Spleen (tissue), 11 donors: ENCODE measurements at regions not wholly inside any gene's neighbourhood (a gene's known extent, or its start where the extent isn't known, plus 50 kb on each side); places are given as distances from the start of the nearest gene placed in this dataset.

ENCODE experiments used
- DNase-seq: peaks from one replicate; pipeline ENCODE4 v3.0.0-alpha.2; 2020
- H3K27ac ChIP-seq, 8 donors: fragments of 200-600 bp; sonication (generic) in 7 of 8; 1 replicate in 4 of 8; 2 replicates in 4 of 8; pipeline versions ENCODE4 v1.5.0 to v1.8.0; 2016 to 2021; ENCODE audit warnings: inconsistent platforms in 4 of 8, mild to moderate bottlenecking in 4 of 8, moderate library complexity in 1 of 8
- H3K27me3 ChIP-seq, 7 donors: fragments of 200-600 bp; sonication (generic) in 6 of 7; replicated peaks in 1 of 7; 1 replicate in 4 of 7; 2 replicates in 3 of 7; pipeline versions ENCODE4 v1.5.0 to v1.8.0; 2016 to 2021; ENCODE audit warnings: inconsistent platforms in 3 of 7, mild to moderate bottlenecking in 1 of 7
- H3K36me3 ChIP-seq, 6 donors: fragments of 200-600 bp; sonication (generic) in 5 of 6; 1 replicate in 4 of 6; 2 replicates in 2 of 6; pipeline versions ENCODE4 v1.5.0 to v1.8.0; 2016 to 2021; ENCODE audit warnings: inconsistent platforms in 2 of 6
- H3K4me1 ChIP-seq, 6 donors: fragments of 200-600 bp; sonication (generic) in 5 of 6; 1 replicate in 3 of 6; 2 replicates in 3 of 6; pipeline versions ENCODE4 v1.5.0 to v1.8.0; 2016 to 2021; ENCODE audit warnings: inconsistent platforms in 3 of 6
- H3K4me3 ChIP-seq, 8 donors: fragments of 200-600 bp; sonication (generic) in 7 of 8; 1 replicate in 4 of 8; 2 replicates in 4 of 8; pipeline versions ENCODE4 v1.5.0 to v1.8.0; 2016 to 2021; ENCODE audit warnings: inconsistent platforms in 4 of 8, mild to moderate bottlenecking in 4 of 8, moderate library complexity in 2 of 8
- H3K9me3 ChIP-seq, 8 donors: fragments of 200-600 bp; sonication (generic) in 7 of 8; 1 replicate in 4 of 8; 2 replicates in 4 of 8; pipeline versions ENCODE4 v1.5.0 to v1.8.0; 2016 to 2021; ENCODE audit warnings: inconsistent platforms in 4 of 8
- POLR2A ChIP-seq, 3 donors: fragments of 450-650 bp; IDR thresholded peaks; one replicate each; pipeline ENCODE4 v1.5.1; 2017; ENCODE audit warnings: antibody characterized with exemption in 3 of 3, mild to moderate bottlenecking in 1 of 3
- POLR2AphosphoS5 ChIP-seq, 3 donors: sonication (generic); formaldehyde crosslinking; IDR thresholded peaks; one replicate each; pipeline ENCODE4 v1.5.1; 2017; ENCODE audit warnings: antibody characterized with exemption in 3 of 3
- WGBS, 5 donors: extraction: QIAGEN DNeasy Blood & Tissue Kit in 3 of 5; methylation state at CpG; one replicate each; pipeline versions ENCODE4 v1.1.5 to v1.1.7; 2013 to 2018; 5-methylcytosine and 5-hydroxymethylcytosine counted together
- intact Hi-C: fragments of 100-400 bp; cut with DNase I; formaldehyde crosslinking; loops from one replicate; pipeline ENCODE4 v1.15.0; 2023; ENCODE audit warnings: low total_unique reads
- TF ChIP-seq, protein P1 (sequence below), 11 experiments: fragments of 200-600 bp in 7 of 11; fragments of 450-650 bp in 4 of 11; sonication (generic) in 4 of 11; IDR thresholded peaks in 8 of 11; conservative IDR thresholded peaks in 3 of 11; 1 replicate in 7 of 11; 2 replicates in 4 of 11; pipeline versions ENCODE4 v1.4.0 to v1.8.0; 2016 to 2021; ENCODE audit warnings: antibody characterized with exemption in 11 of 11, inconsistent platforms in 4 of 11, mild to moderate bottlenecking in 1 of 11
- donor health status: healthy with polysubstance abuse.
- donor health status: DM: no; HTN: no; CAD: no; lungs with moderate emphysema.
- donor health status: DM: no; HTN: no; CAD: no.
- donor health status: Bipolar disorder and iron deficiency.
- donor health status: healthy.
- donor health status: DM: no; HTN: no; CAD: no.
- donor health status: DM: yes; HTN: yes; CAD: no.

DNA sequence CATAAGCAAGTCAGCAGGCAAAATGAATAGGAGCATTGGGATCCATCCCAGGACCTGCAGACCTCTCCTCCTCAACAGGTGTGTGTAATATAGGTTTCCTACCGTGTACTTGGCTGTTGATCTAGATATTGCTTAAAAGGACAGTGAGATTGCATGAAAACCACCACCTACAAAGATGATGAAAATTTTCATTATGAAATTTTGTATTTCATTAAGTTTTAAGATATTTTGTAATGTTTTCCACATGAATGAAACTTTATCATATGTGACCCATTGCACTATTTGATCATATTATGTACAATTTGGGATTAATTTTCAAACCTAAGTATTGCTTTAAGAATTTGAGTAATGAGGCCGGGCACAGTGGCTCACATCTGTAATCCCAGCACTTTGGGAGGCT is 94.3 kb upstream of the TRPM1 start:
- Histone ChIP-seq H3K27me3 (no peaks in the 10 kb centered on the region), H3K9me3 (peaks cover 0 to 2% (median 0%) of the 10 kb centered on the region in 8 donors), H3K4me3 (no peak overlapping the region), H3K27ac (no peak overlapping the region), H3K36me3 (no peaks in the 10 kb centered on the region), H3K4me1 (peaks cover 0 to 25% (median 5%) of the 10 kb centered on the region in 6 donors)
- intact Hi-C loops: no loop called here
- TF ChIP-seq POLR2A (IDR thresholded peaks at IDR 0.05): no peak
- TF ChIP-seq, protein P1, sequence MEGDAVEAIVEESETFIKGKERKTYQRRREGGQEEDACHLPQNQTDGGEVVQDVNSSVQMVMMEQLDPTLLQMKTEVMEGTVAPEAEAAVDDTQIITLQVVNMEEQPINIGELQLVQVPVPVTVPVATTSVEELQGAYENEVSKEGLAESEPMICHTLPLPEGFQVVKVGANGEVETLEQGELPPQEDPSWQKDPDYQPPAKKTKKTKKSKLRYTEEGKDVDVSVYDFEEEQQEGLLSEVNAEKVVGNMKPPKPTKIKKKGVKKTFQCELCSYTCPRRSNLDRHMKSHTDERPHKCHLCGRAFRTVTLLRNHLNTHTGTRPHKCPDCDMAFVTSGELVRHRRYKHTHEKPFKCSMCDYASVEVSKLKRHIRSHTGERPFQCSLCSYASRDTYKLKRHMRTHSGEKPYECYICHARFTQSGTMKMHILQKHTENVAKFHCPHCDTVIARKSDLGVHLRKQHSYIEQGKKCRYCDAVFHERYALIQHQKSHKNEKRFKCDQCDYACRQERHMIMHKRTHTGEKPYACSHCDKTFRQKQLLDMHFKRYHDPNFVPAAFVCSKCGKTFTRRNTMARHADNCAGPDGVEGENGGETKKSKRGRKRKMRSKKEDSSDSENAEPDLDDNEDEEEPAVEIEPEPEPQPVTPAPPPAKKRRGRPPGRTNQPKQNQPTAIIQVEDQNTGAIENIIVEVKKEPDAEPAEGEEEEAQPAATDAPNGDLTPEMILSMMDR (IDR thresholded peaks at IDR 0.05 in 8 of 11, conservative IDR thresholded peaks at IDR 0.05 in 3 of 11): no peak
- no peak for TF ChIP-seq POLR2AphosphoS5 (IDR thresholded peaks at IDR 0.05)
- no peak for DNase-seq
- 51 to 79% (median 69%) methylated on average over 2 of the region's 2 CpGs for WGBS, 5 donors

DNA sequence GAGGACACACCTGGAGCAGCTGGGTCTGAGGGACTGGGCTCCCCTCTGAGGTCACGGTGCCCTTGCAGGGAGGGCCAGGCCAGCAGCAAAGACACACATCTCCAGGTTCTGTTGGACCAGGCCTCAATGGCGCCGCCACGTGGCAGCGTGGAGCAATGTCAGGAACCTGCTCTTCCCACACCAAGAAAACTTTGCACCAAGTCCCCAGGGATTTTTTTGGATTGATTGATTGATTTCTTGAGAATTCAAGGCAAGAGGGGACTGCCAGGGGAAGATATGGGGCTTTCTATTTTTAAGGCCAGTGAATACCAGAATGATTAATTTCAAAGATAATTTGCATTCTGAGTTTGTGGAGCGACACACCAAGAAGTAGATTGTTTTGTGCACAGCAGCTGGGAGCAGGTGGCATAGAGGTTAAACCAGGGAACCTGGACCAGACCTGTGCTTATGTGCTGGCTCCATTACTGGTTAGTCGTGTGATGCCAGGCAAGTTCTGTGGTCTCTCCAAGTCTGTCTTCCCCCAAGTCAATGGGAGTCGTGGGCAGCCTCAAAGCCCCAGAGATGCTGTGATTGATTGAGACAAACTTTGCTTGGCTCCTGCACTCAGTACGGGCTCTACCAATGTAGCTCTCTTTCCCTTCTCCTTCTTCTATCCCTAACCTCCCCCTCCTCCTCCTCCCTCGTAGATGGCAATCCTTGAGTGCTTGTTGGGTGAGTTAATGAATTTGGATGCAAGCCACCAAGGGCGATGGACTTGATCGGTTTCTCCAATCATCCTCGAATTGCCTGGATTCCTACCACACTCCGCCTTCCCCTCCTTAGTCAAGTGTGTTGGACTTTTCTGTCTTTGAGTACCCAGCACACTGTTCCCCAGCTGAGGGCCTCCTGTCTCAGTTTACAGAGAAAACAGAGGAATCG is 96.2 kb upstream of the TRPM1 start:
- H3K27ac ChIP-seq: no peak overlapping the region
- TF ChIP-seq, protein P1 (IDR thresholded peaks at IDR 0.05 in 8 of 11, conservative IDR thresholded peaks at IDR 0.05 in 3 of 11): peak in 9 of 11 experiments; percentile 31 to 76 (median 58)
- no peak for TF ChIP-seq POLR2AphosphoS5 (IDR thresholded peaks at IDR 0.05)
- 45 to 60% (median 50%) methylated on average over 14 to 15 of the region's 15 CpGs for WGBS, 5 donors
- DNase-seq: peak; percentile 89
- no peaks in the 10 kb centered on the region for H3K36me3 ChIP-seq
- intact Hi-C loops: no loop called here
- H3K27me3 ChIP-seq: no peaks in the 10 kb centered on the region
- H3K4me1 ChIP-seq: peaks cover 0 to 29% (median 6%) of the 10 kb centered on the region in 6 donors
- no peaks in the 10 kb centered on the region for H3K9me3 ChIP-seq
- no peak overlapping the region for H3K4me3 ChIP-seq

DNA sequence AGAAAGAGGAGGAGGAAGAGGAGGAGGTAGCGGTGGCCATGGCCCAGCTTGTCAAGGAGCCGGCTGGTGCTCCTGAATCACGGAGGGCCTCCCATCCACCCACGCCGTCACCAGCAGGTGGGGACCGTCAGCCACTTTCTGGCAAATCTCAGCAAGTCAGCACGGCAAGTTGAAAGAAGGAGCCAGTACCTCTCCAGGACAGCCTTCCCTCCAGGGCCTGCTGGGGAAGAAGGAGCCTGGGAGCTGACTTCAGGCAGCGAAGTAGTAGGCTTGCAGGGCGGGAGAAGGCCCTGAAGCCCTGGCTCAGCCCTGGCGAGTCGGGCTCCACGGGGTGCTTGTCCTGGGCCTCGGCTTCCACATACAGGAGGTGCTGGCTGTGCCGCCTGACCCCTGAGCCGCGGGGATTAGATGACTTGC is 99.2 kb upstream of the TRPM1 start:
- intact Hi-C loops: no loop called here
- Histone ChIP-seq H3K4me1 (peaks cover 0 to 29% (median 6%) of the 10 kb centered on the region in 6 donors), H3K36me3 (no peaks in the 10 kb centered on the region), H3K9me3 (no peaks in the 10 kb centered on the region), H3K4me3 (no peak overlapping the region), H3K27ac (no peak overlapping the region), H3K27me3 (no peaks in the 10 kb centered on the region)
- TF ChIP-seq, protein P1 (IDR thresholded peaks at IDR 0.05 in 8 of 11, conservative IDR thresholded peaks at IDR 0.05 in 3 of 11): peak in 9 of 11 experiments; percentile 26 to 66 (median 43)
- TF ChIP-seq POLR2A (IDR thresholded peaks at IDR 0.05) (no peak), POLR2AphosphoS5 (IDR thresholded peaks at IDR 0.05) (peak in 2 of 3 donors; percentile 10 to 18)
- peak; percentile 83 for DNase-seq
- WGBS, 5 donors: 40 to 76% (median 67%) methylated on average over 7 to 16 of the region's 16 CpGs

DNA sequence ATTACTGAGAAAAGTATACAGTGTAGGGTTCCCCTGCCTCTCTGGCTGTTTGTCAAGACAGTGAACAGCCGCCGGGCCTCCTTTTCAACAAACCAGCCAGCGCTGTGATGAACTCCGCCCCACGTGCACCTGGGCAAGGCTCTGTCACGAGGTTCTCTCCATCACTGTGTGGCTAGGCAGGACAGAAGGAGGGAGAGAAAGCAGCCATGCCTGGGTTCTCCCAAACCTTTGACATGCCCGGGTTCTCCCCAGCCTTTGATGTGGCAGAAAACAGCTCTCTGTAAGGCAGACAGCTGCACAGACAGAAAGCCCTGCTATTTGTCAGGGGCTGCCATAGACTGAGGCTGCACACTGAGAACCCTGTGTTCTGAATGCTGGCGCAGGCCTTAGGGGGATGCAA is 101.4 kb upstream of the TRPM1 start:
- Histone ChIP-seq H3K36me3 (no peaks in the 10 kb centered on the region), H3K27ac (no peak overlapping the region), H3K27me3 (no peaks in the 10 kb centered on the region), H3K9me3 (no peaks in the 10 kb centered on the region), H3K4me3 (no peak overlapping the region), H3K4me1 (peaks cover 0 to 21% (median 6%) of the 10 kb centered on the region in 6 donors)
- DNase-seq: no peak
- intact Hi-C loops: no loop called here
- WGBS, 5 donors: 53 to 83% (median 76%) methylated on average over 4 to 8 of the region's 8 CpGs
- no peak for TF ChIP-seq POLR2A (IDR thresholded peaks at IDR 0.05)
- TF ChIP-seq POLR2AphosphoS5 (IDR thresholded peaks at IDR 0.05): no peak
- TF ChIP-seq, protein P1 (IDR thresholded peaks at IDR 0.05 in 8 of 11, conservative IDR thresholded peaks at IDR 0.05 in 3 of 11): no peak
